ENCODE measurements at regions not wholly inside any gene's neighbourhood (a gene's known extent, or its start where the extent isn't known, plus 50 kb on each side); places are given as distances from the start of the nearest gene placed in this dataset.
"Not testable (repeated sequence)": the region's sequence is repeated elsewhere in the genome, so short reads cannot be mapped to it uniquely, and the experiment has no call there.

DNA sequence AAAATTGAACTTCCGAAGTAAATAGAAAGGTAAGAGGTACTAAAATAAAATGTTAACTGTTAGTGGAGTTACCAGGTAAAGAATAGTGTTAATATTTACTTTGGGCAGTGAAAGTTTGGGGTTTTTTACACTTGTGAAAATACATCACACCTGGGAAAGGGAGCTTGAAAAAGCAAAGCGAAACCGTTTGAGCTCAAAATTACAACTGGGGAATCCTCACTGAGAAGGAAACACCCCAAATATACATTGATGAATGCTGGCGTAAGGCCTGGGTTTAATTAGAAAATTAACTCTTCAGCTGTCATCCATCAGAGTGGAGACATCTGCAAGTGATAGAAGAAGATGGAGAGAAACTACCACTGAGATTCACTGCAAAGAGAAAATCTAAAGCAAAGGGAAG lies 1153.0 kb downstream of the SLITRK5 start:
- ATAC-seq, result no peak
- POLR2A ChIA-PET, result no interaction called here
- CTCF ChIA-PET, result no interaction called here
- WGBS (ENCODE audit: missing lambda C conversion rate), result 48% methylated on average over 4 of the region's 4 CpGs
- TF ChIP-seq HDAC2 (IDR thresholded peaks at IDR 0.05), result no peak
- DNase-seq (ENCODE audit: low read depth in 1 of 2, low spot score in 1 of 2), result no peak
- no peak overlapping the region for H3K4me3 ChIP-seq
- H3K9me3 ChIP-seq, result no peaks in the 10 kb centered on the region
- no peak overlapping the region for H3K4me2 ChIP-seq
- no peak for FAIRE-seq
- H3K4me1 ChIP-seq, result no peaks in the 10 kb centered on the region
- no peak overlapping the region for H3K27ac ChIP-seq

DNA sequence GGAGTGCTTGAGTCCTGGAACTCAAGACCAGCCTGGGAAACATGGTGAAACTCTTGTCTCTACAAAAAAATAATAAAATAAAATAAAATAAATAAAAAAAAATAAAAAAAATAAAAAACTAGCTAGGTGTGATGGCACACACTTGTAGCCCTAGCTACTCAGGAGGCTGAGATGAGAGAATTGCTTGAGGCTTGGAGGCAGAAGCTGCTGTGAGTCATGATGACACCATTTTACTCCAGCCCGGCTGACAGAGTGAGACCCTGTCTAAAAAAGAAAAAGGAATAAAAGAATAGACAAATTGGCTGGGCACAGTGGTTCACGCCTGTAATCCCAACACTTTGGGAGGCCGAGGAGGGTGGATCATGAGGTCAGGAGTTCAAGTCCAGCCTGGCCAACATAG lies 1168.9 kb downstream of the SLITRK5 start:
- no peak for DNase-seq (ENCODE audit: low read depth in 1 of 2, low spot score in 1 of 2)

DNA sequence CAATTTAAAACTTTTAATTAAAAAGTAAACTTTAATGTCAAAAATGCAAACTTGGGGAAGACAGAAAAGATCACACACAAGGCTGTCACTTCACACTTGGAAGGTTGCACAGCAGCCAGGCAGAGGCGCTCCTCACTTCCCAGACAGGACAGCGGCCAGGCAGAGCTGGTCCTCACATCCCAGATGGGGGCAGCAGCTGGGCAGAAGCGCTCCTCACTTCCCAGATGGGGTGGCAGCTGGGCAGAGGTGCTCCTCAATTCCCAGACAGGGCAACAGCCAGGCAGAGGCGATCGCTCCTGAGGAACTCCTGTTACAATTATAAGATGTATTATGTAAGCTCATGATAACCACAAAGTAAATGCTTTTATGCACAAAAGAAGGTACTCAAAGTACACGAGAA lies 1181.1 kb downstream of the SLITRK5 start:
- whole genome bisulfite sequencing (ENCODE audit: missing lambda C conversion rate), result 43% methylated on average over 6 of the region's 6 CpGs
- FAIRE-seq; H3K4me3 ChIP-seq; H3K27ac ChIP-seq; POLR2A ChIA-PET; H3K9me3 ChIP-seq; CTCF ChIA-PET; ATAC-seq; DNase-seq (ENCODE audit: low read depth in 1 of 2, low spot score in 1 of 2); H3K4me2 ChIP-seq; H3K4me1 ChIP-seq: not testable (repeated sequence)

More for the DNA sequence above, 1168.9 kb downstream of the SLITRK5 start:
- WGBS (ENCODE audit: missing lambda C conversion rate), result 57% methylated on average over 3 of the region's 3 CpGs
- H3K4me2 ChIP-seq, result no peak overlapping the region
- no peaks in the 10 kb centered on the region for H3K4me1 ChIP-seq
- ChIA-PET POLR2A (no interaction called here), CTCF (no interaction called here)
- FAIRE-seq (no peak), ATAC-seq (no peak)
- TF ChIP-seq BHLHE40 (IDR thresholded peaks at IDR 0.05; ENCODE audit: low read depth, low read length), result no peak
- TF ChIP-seq CEBPB (IDR thresholded peaks at IDR 0.05), result no peak
- TF ChIP-seq, protein P1, sequence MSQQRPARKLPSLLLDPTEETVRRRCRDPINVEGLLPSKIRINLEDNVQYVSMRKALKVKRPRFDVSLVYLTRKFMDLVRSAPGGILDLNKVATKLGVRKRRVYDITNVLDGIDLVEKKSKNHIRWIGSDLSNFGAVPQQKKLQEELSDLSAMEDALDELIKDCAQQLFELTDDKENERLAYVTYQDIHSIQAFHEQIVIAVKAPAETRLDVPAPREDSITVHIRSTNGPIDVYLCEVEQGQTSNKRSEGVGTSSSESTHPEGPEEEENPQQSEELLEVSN (IDR thresholded peaks at IDR 0.05; ENCODE audit: borderline replicate concordance, low read depth), result no peak
- no peak for TF ChIP-seq HOXA7 (CRISPR knock-in tag; IDR thresholded peaks at IDR 0.05)
- TF ChIP-seq, protein P2, sequence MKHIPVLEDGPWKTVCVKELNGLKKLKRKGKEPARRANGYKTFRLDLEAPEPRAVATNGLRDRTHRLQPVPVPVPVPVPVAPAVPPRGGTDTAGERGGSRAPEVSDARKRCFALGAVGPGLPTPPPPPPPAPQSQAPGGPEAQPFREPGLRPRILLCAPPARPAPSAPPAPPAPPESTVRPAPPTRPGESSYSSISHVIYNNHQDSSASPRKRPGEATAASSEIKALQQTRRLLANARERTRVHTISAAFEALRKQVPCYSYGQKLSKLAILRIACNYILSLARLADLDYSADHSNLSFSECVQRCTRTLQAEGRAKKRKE (CRISPR knock-in tag; IDR thresholded peaks at IDR 0.05; ENCODE audit: low read depth), result no peak
- no peak for TF ChIP-seq CHD4 (IDR thresholded peaks at IDR 0.05; ENCODE audit: borderline replicate concordance)
- TF ChIP-seq JUNB (IDR thresholded peaks at IDR 0.05), result no peak
- TF ChIP-seq ZC3H11A (IDR thresholded peaks at IDR 0.05), result no peak
- H3K4me3 ChIP-seq, result no peak overlapping the region
- H3K27ac ChIP-seq, result no peak overlapping the region
- no peaks in the 10 kb centered on the region for H3K9me3 ChIP-seq

DNA sequence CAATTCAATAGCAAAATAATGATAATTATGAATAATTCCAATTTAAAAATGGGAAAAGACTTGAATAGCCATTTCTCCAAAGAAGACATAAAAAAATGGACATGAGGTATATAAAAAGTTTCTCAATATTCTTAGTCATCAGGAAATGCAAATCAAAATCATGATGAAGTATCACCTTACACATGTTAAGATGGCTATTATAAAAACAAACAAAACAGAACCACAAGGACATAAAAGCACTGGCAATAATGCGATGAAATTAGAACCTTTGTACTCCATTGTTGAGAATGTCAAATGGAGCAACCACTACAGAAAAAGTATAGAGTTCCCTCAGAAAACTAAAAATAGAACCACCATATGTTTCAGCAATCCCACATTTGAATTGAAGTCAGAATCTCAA lies 1186.1 kb downstream of the SLITRK5 start:
- H3K27ac ChIP-seq, result no peak overlapping the region
- H3K4me3 ChIP-seq, result no peak overlapping the region
- ATAC-seq, result no peak
- no peak for TF ChIP-seq ESRRA (IDR thresholded peaks at IDR 0.05; ENCODE audit: borderline replicate concordance, low read length)
- no peak for TF ChIP-seq FOSB (CRISPR knock-in tag; IDR thresholded peaks at IDR 0.05)
- TF ChIP-seq ZC3H11A (IDR thresholded peaks at IDR 0.05), result no peak
- TF ChIP-seq JUN (IDR thresholded peaks at IDR 0.05), result no peak
- TF ChIP-seq HOXA7 (CRISPR knock-in tag; IDR thresholded peaks at IDR 0.05), result no peak
- no peak for TF ChIP-seq EP300 (IDR thresholded peaks at IDR 0.05)
- TF ChIP-seq, protein P3, sequence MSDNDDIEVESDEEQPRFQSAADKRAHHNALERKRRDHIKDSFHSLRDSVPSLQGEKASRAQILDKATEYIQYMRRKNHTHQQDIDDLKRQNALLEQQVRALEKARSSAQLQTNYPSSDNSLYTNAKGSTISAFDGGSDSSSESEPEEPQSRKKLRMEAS (IDR thresholded peaks at IDR 0.05), result no peak
- TF ChIP-seq, protein P4, sequence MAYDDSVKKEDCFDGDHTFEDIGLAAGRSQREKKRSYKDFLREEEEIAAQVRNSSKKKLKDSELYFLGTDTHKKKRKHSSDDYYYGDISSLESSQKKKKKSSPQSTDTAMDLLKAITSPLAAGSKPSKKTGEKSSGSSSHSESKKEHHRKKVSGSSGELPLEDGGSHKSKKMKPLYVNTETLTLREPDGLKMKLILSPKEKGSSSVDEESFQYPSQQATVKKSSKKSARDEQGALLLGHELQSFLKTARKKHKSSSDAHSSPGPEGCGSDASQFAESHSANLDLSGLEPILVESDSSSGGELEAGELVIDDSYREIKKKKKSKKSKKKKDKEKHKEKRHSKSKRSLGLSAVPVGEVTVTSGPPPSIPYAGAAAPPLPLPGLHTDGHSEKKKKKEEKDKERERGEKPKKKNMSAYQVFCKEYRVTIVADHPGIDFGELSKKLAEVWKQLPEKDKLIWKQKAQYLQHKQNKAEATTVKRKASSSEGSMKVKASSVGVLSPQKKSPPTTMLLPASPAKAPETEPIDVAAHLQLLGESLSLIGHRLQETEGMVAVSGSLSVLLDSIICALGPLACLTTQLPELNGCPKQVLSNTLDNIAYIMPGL (CRISPR knock-in tag; IDR thresholded peaks at IDR 0.05; ENCODE audit: borderline replicate concordance), result no peak
- TF ChIP-seq, protein P5, sequence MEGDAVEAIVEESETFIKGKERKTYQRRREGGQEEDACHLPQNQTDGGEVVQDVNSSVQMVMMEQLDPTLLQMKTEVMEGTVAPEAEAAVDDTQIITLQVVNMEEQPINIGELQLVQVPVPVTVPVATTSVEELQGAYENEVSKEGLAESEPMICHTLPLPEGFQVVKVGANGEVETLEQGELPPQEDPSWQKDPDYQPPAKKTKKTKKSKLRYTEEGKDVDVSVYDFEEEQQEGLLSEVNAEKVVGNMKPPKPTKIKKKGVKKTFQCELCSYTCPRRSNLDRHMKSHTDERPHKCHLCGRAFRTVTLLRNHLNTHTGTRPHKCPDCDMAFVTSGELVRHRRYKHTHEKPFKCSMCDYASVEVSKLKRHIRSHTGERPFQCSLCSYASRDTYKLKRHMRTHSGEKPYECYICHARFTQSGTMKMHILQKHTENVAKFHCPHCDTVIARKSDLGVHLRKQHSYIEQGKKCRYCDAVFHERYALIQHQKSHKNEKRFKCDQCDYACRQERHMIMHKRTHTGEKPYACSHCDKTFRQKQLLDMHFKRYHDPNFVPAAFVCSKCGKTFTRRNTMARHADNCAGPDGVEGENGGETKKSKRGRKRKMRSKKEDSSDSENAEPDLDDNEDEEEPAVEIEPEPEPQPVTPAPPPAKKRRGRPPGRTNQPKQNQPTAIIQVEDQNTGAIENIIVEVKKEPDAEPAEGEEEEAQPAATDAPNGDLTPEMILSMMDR (IDR thresholded peaks at IDR 0.05), result no peak
- TF ChIP-seq, protein P6, sequence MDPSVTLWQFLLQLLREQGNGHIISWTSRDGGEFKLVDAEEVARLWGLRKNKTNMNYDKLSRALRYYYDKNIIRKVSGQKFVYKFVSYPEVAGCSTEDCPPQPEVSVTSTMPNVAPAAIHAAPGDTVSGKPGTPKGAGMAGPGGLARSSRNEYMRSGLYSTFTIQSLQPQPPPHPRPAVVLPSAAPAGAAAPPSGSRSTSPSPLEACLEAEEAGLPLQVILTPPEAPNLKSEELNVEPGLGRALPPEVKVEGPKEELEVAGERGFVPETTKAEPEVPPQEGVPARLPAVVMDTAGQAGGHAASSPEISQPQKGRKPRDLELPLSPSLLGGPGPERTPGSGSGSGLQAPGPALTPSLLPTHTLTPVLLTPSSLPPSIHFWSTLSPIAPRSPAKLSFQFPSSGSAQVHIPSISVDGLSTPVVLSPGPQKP (IDR thresholded peaks at IDR 0.05; ENCODE audit: low read depth, low read length), result no peak
- TF ChIP-seq ZSCAN20 (CRISPR knock-in tag; IDR thresholded peaks at IDR 0.05), result no peak
- no peak for TF ChIP-seq HDAC2 (IDR thresholded peaks at IDR 0.05)
- no peak for FAIRE-seq
- no peaks in the 10 kb centered on the region for H3K4me1 ChIP-seq
- CTCF ChIA-PET, result no interaction called here
- 77% methylated on average over 1 of the region's 1 CpG for WGBS (ENCODE audit: missing lambda C conversion rate)
- no peaks in the 10 kb centered on the region for H3K9me3 ChIP-seq
- POLR2A ChIA-PET, result no interaction called here
- DNase-seq (ENCODE audit: low read depth in 1 of 2, low spot score in 1 of 2), result no peak
- no peak overlapping the region for H3K4me2 ChIP-seq
